ENCODE measurements at regions not wholly inside any gene's neighbourhood (a gene's known extent, or its start where the extent isn't known, plus 50 kb on each side); places are given as distances from the start of the nearest gene placed in this dataset.

- TF ChIP-seq CTCF (optimal IDR thresholded peaks at IDR 0.05 in 1 of 3, IDR thresholded peaks at IDR 0.05 in 1 of 3, conservative IDR thresholded peaks at IDR 0.05 in 1 of 3; ENCODE audit: extremely low read depth in 1 of 3, insufficient read depth in 2 of 3, low read length in 3 of 3) (no peak), EZH2 (IDR thresholded peaks at IDR 0.05; ENCODE audit: low read length) (no peak)
These were observed 58.3 kb upstream of the NFIL3 start for GRCh38 chr9:91481972-91482371.
